Lower lobe of right lung (tissue), 2 donors: ENCODE measurements at regions not wholly inside any gene's neighbourhood (a gene's known extent, or its start where the extent isn't known, plus 50 kb on each side); places are given as distances from the start of the nearest gene placed in this dataset.

Experiments
- ATAC-seq, 2 donors: fragments of 200-7000 bp; cut with Tn5 transposase; one replicate each; pipeline ENCODE4 v1.9.1; 2020 to 2022; ENCODE audit warnings: mild to moderate bottlenecking in 2 of 2, moderate library complexity in 2 of 2
- DNase-seq: peaks from one replicate; pipeline ENCODE4 v3.0.0-alpha.2; 2020
- H3K27ac ChIP-seq: fragments of 200-600 bp; one replicate; pipeline ENCODE4 v1.8.0; 2022
- H3K27me3 ChIP-seq: fragments of 200-600 bp; one replicate; pipeline ENCODE4 v1.8.0; 2022; ENCODE audit warnings: low read depth
- H3K36me3 ChIP-seq: fragments of 200-600 bp; one replicate; pipeline ENCODE4 v1.8.0; 2022; ENCODE audit warnings: mild to moderate bottlenecking
- H3K4me1 ChIP-seq: fragments of 200-600 bp; one replicate; pipeline ENCODE4 v1.8.0; 2022
- H3K4me3 ChIP-seq: fragments of 200-600 bp; one replicate; pipeline ENCODE4 v1.8.0; 2022; ENCODE audit warnings: mild to moderate bottlenecking
- H3K9me3 ChIP-seq: fragments of 200-600 bp; one replicate; pipeline ENCODE4 v1.8.0; 2022
- intact Hi-C: fragments of 100-400 bp; cut with DNase I; formaldehyde crosslinking; loops from one replicate; pipeline ENCODE4 v1.11.0; 2022
- TF ChIP-seq, protein P1 (sequence below): fragments of 200-600 bp; IDR thresholded peaks from one replicate; pipeline ENCODE4 v1.8.0; 2022; ENCODE audit warnings: antibody characterized with exemption, mild to moderate bottlenecking
- donor health status: DM: no; HTN: yes; CAD: no; lungs with severe emphysema.

DNA sequence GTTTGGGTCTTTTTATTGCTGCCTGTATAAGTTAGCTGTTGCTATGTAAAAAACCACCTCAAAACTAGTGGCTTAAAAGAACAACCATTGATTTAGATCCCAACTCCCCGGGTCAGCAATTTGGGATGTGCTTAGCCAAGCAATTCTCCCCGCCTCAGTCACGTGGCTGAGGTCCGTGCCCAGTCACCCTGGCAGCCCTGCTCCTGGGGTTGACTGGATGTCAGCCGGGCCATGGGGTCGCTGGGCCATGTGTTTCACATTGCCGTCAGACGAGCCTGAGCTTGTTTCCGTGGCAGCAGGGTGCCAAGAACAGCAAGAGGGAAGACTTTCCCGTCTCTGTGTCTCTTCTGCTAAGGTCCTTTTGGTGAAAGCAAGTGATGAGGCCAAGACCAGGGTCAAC is 345.7 kb upstream of the FAT1 start:
- H3K27me3 ChIP-seq = no peaks in the 10 kb centered on the region
- intact Hi-C loops = no loop called here
- no peak overlapping the region for H3K27ac ChIP-seq
- H3K36me3 ChIP-seq = no peaks in the 10 kb centered on the region
- TF ChIP-seq, protein P1, sequence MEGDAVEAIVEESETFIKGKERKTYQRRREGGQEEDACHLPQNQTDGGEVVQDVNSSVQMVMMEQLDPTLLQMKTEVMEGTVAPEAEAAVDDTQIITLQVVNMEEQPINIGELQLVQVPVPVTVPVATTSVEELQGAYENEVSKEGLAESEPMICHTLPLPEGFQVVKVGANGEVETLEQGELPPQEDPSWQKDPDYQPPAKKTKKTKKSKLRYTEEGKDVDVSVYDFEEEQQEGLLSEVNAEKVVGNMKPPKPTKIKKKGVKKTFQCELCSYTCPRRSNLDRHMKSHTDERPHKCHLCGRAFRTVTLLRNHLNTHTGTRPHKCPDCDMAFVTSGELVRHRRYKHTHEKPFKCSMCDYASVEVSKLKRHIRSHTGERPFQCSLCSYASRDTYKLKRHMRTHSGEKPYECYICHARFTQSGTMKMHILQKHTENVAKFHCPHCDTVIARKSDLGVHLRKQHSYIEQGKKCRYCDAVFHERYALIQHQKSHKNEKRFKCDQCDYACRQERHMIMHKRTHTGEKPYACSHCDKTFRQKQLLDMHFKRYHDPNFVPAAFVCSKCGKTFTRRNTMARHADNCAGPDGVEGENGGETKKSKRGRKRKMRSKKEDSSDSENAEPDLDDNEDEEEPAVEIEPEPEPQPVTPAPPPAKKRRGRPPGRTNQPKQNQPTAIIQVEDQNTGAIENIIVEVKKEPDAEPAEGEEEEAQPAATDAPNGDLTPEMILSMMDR = no peak
- H3K4me1 ChIP-seq = no peaks in the 10 kb centered on the region
- no peak overlapping the region for H3K4me3 ChIP-seq
- H3K9me3 ChIP-seq = no peaks in the 10 kb centered on the region
- no peak for ATAC-seq
- DNase-seq = no peak

DNA sequence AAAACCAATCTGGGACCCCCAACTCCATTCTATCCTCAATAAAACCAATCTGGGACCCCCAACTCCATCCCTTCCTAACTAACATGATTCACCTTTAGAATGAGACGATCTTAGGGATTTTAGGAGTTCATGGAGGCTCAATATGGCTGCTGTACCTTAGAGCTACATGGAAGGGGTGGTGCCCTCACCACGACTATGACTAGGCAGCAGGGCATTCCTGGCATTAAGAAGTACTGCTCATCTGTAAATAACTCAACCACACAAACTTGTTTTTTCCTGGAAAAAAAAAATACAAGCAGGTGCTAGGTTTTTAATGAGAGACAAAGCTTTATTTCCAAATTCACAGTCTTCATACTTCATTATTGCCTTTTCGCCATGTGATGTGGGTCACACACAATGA is 346.5 kb upstream of the FAT1 start:
- TF ChIP-seq, protein P1 = no peak
- Histone ChIP-seq H3K4me3 (no peak overlapping the region), H3K4me1 (no peaks in the 10 kb centered on the region), H3K36me3 (no peaks in the 10 kb centered on the region), H3K27ac (no peak overlapping the region), H3K9me3 (no peaks in the 10 kb centered on the region), H3K27me3 (no peaks in the 10 kb centered on the region)
- no peak for ATAC-seq
- intact Hi-C loops = no loop called here
- DNase-seq = no peak

DNA sequence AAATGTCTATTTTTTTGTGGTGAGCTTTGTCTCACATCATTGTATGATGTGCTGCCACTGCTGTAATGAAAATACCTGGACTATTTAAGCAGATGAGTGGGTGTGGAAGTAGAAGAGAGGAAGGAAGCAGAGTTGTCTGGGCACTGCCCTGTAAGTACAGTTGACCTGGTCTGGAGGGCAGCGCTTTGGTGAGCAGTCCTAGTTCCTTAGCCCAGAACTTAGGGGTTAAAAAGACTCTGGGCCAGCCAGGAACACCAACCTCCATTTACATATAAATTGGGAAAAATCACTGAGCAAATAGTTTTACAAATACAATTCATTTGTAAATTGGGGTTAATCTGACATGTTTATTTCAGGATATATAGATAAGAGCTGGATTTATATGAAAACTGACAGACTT is 347.1 kb upstream of the FAT1 start:
- Histone ChIP-seq H3K27ac (no peak overlapping the region), H3K36me3 (no peaks in the 10 kb centered on the region), H3K4me3 (no peak overlapping the region), H3K27me3 (no peaks in the 10 kb centered on the region), H3K9me3 (no peaks in the 10 kb centered on the region), H3K4me1 (no peaks in the 10 kb centered on the region)
- intact Hi-C loops = no loop called here
- TF ChIP-seq, protein P1 = no peak
- DNase-seq (no peak), ATAC-seq (no peak)

DNA sequence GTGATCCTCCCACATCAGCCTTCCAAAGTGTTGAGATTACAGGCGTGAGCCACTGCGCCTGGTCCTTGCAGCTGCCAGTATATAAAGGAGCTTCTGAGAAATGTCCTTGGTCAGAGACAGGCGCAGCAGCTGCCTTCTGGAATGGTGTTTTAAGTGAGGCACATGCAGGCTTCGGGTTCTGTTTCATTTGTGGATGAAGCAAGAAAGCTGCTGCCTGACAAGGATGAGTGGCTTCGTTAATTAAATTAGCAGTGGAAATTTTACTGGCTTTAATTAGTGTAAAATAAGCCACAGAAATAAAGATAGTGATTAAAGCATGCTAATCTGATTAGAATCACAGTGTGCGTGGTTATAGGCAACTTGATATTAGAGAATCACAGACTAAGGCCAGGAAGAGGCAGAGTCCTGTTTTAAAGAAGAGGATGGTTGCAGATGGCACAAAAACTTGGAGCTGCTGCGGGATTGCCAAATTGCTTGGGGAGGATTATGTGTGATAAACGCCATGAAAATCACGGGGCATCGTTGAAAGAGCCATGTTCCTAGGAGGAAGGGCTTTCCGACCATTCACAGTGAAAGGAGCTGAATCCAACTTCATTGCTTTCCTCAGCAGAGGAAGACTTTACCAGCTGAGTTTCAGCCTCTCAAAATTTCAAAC is 348.4 kb upstream of the FAT1 start:
- Histone ChIP-seq H3K27me3 (no peaks in the 10 kb centered on the region), H3K9me3 (no peaks in the 10 kb centered on the region), H3K36me3 (no peaks in the 10 kb centered on the region), H3K4me3 (no peak overlapping the region), H3K27ac (no peak overlapping the region), H3K4me1 (no peaks in the 10 kb centered on the region)
- DNase-seq (no peak), ATAC-seq (no peak)
- intact Hi-C loops = no loop called here
- TF ChIP-seq, protein P1 = no peak

DNA sequence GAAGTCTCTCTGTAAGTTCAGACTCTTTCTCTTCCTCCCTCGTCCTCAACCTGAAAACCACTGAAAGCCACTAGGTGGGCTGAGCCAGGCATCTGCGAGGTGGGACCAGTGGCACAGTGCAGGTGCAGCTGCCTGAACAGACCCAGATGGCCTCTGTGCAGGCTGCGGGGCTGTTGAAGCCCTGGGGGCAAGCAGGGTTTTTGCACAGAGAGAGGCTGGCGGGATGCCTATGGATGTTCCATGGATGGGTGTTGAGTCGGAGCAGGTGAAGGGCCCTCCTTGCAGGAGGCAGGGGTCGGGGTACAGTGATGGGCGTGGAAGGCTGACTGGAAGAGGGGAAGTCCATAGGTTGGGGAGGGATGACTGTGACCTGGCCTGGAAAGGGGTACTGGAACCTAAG is 350.2 kb upstream of the FAT1 start:
- ATAC-seq = no peak
- DNase-seq = no peak
- Histone ChIP-seq H3K4me1 (no peaks in the 10 kb centered on the region), H3K4me3 (no peak overlapping the region), H3K36me3 (no peaks in the 10 kb centered on the region), H3K9me3 (no peaks in the 10 kb centered on the region), H3K27ac (no peak overlapping the region), H3K27me3 (no peaks in the 10 kb centered on the region)
- TF ChIP-seq, protein P1 = no peak
- intact Hi-C loops = no loop called here
